Parathyroid adenoma (tissue), 2 donors: ENCODE measurements at regions not wholly inside any gene's neighbourhood (a gene's known extent, or its start where the extent isn't known, plus 50 kb on each side); places are given as distances from the start of the nearest gene placed in this dataset.

Experiments
- H2AFZ ChIP-seq: fragments of 300-600 bp; sonication (generic); one replicate; pipeline ENCODE4 v1.7.0; 2017; ENCODE audit warnings: antibody characterized with exemption, mild to moderate bottlenecking
- H3K27ac ChIP-seq: fragments of 300-600 bp; sonication (generic); one replicate; pipeline ENCODE4 v1.7.0; 2017
- H3K27me3 ChIP-seq: fragments of 300-600 bp; sonication (generic); one replicate; pipeline ENCODE4 v1.7.0; 2017; ENCODE audit warnings: low read length; ENCODE audit not compliant: control insufficient read depth, insufficient read depth
- H3K36me3 ChIP-seq: fragments of 300-600 bp; sonication (generic); one replicate; pipeline ENCODE4 v1.7.0; 2017; ENCODE audit warnings: low read length; ENCODE audit not compliant: control insufficient read depth, insufficient read depth
- H3K4me1 ChIP-seq: fragments of 300-600 bp; sonication (generic); one replicate; pipeline ENCODE4 v1.7.0; 2017; ENCODE audit warnings: control low read depth
- H3K4me2 ChIP-seq: fragments of 300-600 bp; sonication (generic); one replicate; pipeline ENCODE4 v1.7.0; 2017; ENCODE audit warnings: low read length
- H3K4me3 ChIP-seq: fragments of 300-600 bp; sonication (generic); one replicate; pipeline ENCODE4 v1.7.0; 2017; ENCODE audit warnings: low read depth, low read length
- H3K79me2 ChIP-seq: fragments of 300-600 bp; sonication (generic); one replicate; pipeline ENCODE4 v1.7.0; 2017; ENCODE audit warnings: control low read depth
- H3K9ac ChIP-seq: fragments of 300-600 bp; sonication (generic); one replicate; pipeline ENCODE4 v1.7.0; 2017; ENCODE audit warnings: mild to moderate bottlenecking
- H3K9me3 ChIP-seq: fragments of 300-600 bp; sonication (generic); one replicate; pipeline ENCODE4 v1.7.0; 2017; ENCODE audit warnings: low read length; ENCODE audit not compliant: control insufficient read depth
- TF ChIP-seq, protein P1 (sequence below): fragments of 300-600 bp; sonication (generic); IDR thresholded peaks from one replicate; pipeline ENCODE4 v1.7.0; 2017; ENCODE audit warnings: antibody characterized with exemption, mild to moderate bottlenecking
- donor health status: primary hyperparathyroidism.

DNA sequence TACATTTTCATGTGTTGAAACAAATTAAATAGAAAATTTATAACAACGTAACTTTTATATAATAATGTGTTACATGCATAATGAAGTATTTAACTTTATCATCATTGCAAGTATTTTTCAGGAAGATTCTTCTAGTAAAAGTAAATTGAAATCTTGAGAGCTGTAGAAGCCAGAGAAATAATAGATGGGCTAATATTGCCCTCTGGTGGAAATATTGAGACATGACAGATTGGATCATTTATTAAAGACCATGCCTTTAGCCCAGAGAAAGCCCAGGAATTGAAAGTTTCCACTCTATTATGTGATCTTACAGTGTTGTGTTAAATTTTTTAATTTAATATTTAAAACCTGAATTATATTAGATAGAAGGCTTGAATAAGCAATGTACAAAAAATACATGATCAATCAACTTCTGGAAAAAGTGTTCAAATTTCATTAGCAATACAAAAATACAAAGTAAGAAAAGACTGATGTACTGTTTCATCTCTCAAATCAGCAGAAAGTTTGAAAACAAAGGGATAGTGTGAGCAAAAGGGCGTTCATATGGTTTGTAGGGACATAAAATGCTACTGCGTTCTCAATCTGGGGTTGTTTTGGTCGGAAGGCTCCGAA is 52.7 kb upstream of the SPTSSB start:
- H3K4me2 ChIP-seq, result no peak overlapping the region
- no peaks in the 10 kb centered on the region for H3K27me3 ChIP-seq
- H3K27ac ChIP-seq, result no peak overlapping the region
- H3K9me3 ChIP-seq, result no peaks in the 10 kb centered on the region
- no peak overlapping the region for H3K9ac ChIP-seq
- H3K36me3 ChIP-seq, result no peaks in the 10 kb centered on the region
- TF ChIP-seq, protein P1, sequence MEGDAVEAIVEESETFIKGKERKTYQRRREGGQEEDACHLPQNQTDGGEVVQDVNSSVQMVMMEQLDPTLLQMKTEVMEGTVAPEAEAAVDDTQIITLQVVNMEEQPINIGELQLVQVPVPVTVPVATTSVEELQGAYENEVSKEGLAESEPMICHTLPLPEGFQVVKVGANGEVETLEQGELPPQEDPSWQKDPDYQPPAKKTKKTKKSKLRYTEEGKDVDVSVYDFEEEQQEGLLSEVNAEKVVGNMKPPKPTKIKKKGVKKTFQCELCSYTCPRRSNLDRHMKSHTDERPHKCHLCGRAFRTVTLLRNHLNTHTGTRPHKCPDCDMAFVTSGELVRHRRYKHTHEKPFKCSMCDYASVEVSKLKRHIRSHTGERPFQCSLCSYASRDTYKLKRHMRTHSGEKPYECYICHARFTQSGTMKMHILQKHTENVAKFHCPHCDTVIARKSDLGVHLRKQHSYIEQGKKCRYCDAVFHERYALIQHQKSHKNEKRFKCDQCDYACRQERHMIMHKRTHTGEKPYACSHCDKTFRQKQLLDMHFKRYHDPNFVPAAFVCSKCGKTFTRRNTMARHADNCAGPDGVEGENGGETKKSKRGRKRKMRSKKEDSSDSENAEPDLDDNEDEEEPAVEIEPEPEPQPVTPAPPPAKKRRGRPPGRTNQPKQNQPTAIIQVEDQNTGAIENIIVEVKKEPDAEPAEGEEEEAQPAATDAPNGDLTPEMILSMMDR, result peak; percentile 82
- no peak overlapping the region for H3K4me3 ChIP-seq
- no peak overlapping the region for H2AFZ ChIP-seq
- H3K79me2 ChIP-seq, result no peaks in the 10 kb centered on the region
- no peaks in the 10 kb centered on the region for H3K4me1 ChIP-seq

DNA sequence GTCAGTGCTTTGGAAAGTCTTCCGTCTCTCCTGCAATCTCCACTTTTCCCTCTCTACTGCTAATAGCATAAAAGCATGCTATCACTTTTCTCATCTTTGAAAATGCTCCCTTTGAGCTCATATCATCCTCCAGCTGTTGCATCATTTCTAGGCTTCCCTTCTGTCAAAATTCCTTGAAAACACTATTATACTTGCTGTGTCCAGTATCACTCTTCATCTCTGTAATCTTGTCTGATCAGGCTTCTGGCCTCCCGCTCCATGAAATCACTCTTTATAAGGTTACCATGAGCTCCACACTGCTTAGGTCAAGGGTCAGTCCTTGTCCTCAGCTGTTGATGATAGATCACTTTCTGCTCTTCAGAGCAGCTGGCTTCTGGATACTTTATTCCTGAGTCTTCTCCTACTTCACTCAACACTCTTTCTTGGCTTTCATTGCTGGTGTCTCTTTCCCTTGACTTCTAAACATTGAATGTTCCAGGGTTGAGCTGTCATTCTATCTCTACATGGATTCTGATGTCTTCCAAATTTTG is 50.9 kb upstream of the SPTSSB start:
- no peak overlapping the region for H3K9ac ChIP-seq
- TF ChIP-seq, protein P1, result no peak
- H3K9me3 ChIP-seq, result no peaks in the 10 kb centered on the region
- H3K27ac ChIP-seq, result no peak overlapping the region
- H3K27me3 ChIP-seq, result no peaks in the 10 kb centered on the region
- H3K4me1 ChIP-seq, result no peaks in the 10 kb centered on the region
- H3K79me2 ChIP-seq, result no peaks in the 10 kb centered on the region
- H3K36me3 ChIP-seq, result no peaks in the 10 kb centered on the region
- no peak overlapping the region for H3K4me2 ChIP-seq
- no peak overlapping the region for H3K4me3 ChIP-seq
- H2AFZ ChIP-seq, result peak overlapping the region; percentile 34
